ENCODE measurements at regions not wholly inside any gene's neighbourhood (a gene's known extent, or its start where the extent isn't known, plus 50 kb on each side); places are given as distances from the start of the nearest gene placed in this dataset.
A peak's percentile ranks its signal among the peaks of the same experiment; 100 is the strongest.
"Not testable (repeated sequence)": the region's sequence is repeated elsewhere in the genome, so short reads cannot be mapped to it uniquely, and the experiment has no call there.

GRCh38 chr14:105741707-105742530, 215.5 kb downstream of the TMEM121 start:
- DNase-seq, result not testable (repeated sequence)

GRCh38 chr14:105742531-105742848, 216.1 kb downstream of the TMEM121 start:
- DNase-seq, result no peak

GRCh38 chr14:105742904-105743701, 216.7 kb downstream of the TMEM121 start:
- not testable (repeated sequence) for DNase-seq

- DNase-seq, result not testable (repeated sequence)
Measured at GRCh38 chr14:105744213-105744787, 217.9 kb downstream of the TMEM121 start.

- peak in 1 of 3 experiments; percentile 27 for DNase-seq
Measured at GRCh38 chr14:105745433-105746123, 219.2 kb downstream of the TMEM121 start.

DNA sequence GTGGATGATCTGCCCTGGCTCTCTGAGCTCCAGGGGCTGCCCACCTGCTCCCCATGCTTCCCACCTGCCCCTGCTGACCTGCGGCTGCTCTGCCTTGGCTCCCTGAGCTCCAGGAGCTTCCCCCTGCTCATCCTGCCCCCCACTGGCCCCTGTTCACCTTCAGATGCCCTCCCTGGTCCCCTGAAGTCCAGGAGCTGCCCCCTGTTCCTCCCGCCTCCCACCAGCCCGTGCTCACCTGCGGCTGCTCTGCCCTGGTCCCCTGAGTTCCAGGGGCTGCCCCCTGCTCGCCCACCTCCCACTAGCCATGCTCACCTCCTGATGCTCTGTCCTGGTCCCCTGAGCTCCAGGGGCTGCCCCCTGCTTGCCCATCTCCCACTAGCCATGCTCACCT, 219.7 kb downstream of the TMEM121 start:
- no peak for DNase-seq

DNA sequence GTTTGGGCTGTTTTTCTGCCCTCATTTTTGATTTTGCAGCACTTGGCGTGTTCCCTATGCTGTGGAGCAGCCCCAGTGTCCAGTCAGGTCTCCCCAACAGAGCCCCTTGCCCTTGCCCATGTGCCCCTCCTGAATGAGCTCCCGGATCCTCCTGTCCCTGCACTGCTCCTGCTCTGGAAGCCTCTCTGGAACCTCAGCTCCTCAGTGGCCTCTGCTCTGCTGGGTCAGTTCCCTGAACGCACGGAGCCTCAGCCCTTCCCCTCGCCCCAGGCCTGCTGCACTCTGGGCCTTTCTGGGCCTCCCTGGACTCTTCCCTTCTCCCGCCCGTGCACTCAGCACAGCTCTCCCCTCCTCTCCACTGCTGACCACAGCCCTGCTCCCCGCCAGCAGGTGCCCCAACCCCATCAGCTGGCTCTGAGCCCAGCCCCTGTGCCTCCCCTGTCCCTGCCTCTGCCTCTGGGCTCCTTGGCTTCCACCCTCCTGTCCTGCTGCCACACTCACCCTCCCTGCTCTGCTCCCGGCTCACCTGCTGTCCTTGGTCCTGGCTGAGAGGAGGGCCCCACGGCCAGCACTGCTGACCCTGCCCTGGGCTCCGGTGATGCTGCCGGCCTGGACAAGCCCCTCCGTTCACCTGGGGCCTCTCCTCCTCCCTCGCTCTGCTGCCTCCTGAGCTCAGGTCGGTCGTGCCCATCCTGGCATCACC, 220.6 kb downstream of the TMEM121 start:
- not testable (repeated sequence) for DNase-seq

DNA sequence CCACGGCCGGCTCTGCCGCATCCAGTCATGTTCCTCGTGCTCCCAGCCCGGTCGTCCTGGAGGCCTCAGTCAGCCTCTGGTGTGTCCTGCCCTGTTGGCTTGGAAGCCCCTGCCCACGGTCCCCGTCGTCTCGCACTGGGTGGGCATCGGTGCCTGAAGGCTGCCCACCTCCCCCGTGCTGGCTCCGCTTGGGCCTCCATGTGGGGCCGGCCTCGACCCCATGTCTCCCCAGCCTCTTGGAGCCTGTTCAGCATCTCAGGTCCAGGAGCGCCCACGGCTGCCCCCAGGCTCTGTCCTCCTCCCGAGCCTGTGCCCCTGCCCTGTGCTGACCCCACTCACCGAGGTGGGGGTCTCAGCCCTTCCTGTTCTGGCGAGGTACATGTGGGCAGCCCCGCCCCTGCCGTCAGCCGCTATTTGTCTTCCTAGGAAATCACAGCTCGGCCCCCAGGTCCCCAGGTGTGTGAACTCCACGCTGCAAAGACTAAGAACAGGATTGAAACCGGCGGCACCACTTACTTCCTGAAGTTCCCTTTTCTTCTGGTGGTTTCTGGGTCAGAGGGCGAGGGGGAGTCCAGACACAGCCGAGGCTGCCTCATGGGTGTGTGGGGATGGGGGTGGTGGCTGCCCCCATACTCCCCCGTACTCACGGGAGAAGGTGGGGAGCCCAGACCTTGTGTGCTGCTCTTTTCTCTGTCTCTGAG, 221.3 kb downstream of the TMEM121 start:
- DNase-seq, result not testable (repeated sequence)

- peak in 2 of 3 experiments; percentile 46 to 52 for DNase-seq
Measured at GRCh38 chr14:105748204-105748578, 221.8 kb downstream of the TMEM121 start.

GRCh38 chr14:105748710-105749109, 222.3 kb downstream of the TMEM121 start:
- not testable (repeated sequence) for DNase-seq

GRCh38 chr14:105749870-105750541, 223.6 kb downstream of the TMEM121 start:
- not testable (repeated sequence) for DNase-seq

DNA sequence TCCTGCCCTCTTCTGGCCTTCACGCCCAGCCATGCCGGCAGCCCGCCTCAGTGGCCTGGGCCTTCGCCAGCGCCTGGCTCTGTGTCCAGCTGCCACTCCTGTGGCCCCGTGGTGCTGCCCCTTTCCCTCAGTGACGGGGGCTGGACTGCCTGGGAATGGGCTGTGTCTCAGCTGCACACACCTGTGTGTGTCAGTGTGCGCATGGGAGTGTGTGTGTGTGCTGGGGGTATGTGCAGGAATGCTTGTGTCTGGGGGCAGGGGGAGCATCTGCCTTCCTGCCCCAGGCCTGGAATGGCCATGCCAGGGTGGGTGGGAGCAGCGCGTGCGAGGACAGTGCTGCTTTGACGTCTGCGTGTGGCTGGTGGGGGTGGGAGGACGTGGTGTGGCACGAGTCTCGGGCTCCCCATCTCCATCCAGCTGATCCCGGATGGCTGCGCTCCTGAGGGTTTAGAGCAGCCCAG, 224.9 kb downstream of the TMEM121 start:
- DNase-seq, result not testable (repeated sequence)

- not testable (repeated sequence) for DNase-seq
Measured at GRCh38 chr14:105752420-105752819, 226.0 kb downstream of the TMEM121 start.

GRCh38 chr14:105760691-105761344, 234.4 kb downstream of the TMEM121 start:
- DNase-seq, result no peak

DNA sequence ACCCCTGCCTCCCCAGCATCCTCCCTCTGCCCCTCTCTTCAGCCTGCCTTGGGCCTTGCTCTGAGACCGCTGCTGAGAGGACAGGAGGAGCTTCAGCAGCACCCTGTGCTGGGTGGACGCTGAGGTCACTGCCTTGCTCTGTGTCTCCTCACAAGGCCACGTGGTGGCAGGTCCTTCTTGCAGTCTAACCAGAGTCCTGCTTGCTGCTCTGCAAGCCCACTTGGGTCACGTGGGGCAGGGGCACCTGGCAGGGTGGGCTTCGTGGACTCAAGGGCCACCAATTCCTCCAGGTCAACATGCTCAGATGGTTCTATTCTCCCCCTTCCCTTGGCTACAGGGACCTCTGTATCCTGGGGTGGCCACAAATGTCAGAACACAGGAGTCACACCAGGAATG, 235.0 kb downstream of the TMEM121 start:
- DNase-seq, result not testable (repeated sequence)

DNA sequence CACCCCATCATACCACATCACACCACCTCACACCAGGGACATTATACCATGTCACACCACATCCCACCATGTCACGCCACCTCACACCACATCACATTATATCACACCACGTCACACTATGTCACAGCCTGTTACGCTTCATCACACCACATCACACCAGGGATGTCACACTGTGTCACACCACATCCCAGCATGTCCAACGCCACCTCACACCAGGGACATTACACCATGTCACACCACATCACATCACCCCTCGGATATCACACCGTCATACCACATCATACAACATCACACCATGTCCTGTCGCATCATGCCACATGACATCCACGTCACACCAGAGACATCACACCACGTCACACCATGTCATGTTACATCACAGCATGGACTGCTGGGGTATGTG, 235.5 kb downstream of the TMEM121 start:
- no peak for DNase-seq

DNA sequence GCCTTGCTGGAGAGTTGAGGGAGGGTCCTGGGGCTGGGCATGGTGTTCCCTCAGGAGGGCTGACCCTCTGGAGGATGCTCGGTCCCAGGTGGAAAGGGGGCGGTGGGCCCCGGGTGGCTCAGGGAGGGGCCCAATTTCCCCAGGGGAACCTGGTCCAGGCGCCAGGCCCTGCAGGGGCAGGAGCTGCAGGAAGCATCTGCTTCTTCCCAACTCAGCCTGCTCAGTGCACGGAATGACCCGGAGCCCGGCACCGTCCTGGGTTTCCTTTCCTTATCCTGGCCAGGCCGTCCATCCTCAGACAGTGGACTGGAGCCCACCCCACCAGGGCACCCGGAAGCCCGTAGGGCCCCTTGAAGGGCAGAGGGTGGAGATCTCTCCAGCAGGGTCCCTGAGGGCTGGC, 235.9 kb downstream of the TMEM121 start:
- DNase-seq, result not testable (repeated sequence)

GRCh38 chr14:105764254-105764901, 238.0 kb downstream of the TMEM121 start:
- DNase-seq, result not testable (repeated sequence)

- DNase-seq, result not testable (repeated sequence)
Measured at GRCh38 chr14:105765072-105765825, 238.9 kb downstream of the TMEM121 start.
